Activated CD4-positive, alpha-beta T cell treated with anti-CD3 and anti-CD28 coated beads for 36 hours (primary cell): ENCODE measurements at regions not wholly inside any gene's neighbourhood (a gene's known extent, or its start where the extent isn't known, plus 50 kb on each side); places are given as distances from the start of the nearest gene placed in this dataset.
"Not testable (repeated sequence)": the region's sequence is repeated elsewhere in the genome, so short reads cannot be mapped to it uniquely, and the experiment has no call there.

Experiments
- ATAC-seq: fragments of 200-7000 bp; cut with Tn5 transposase; one replicate; pipeline ENCODE4 v1.10.0; 2021; ENCODE audit warnings: mild to moderate bottlenecking, moderate library complexity
- CTCF ChIA-PET: fragments of 350-600 bp; sonication (Branson Sonifier 250); formaldehyde crosslinking; loops from one replicate; lab custom pipeline; 2021; ENCODE audit warnings: antibody characterized with exemption; lab: Charles Lee
- POLR2A ChIA-PET: fragments of 350-600 bp; sonication (Branson Sonifier 250); formaldehyde crosslinking; loops from one replicate; lab custom pipeline; 2021; ENCODE audit warnings: antibody characterized with exemption, inconsistent platforms; lab: Charles Lee
- DNase-seq: peaks from one replicate; pipeline ENCODE4 v3.0.0-alpha.2; 2020
- H3K27ac Mint-ChIP-seq: one replicate; pipeline ENCODE4 v1.8.0; 2021; ENCODE audit warnings: mixed read lengths
- H3K27me3 Mint-ChIP-seq: one replicate; pipeline ENCODE4 v1.8.0; 2021; ENCODE audit warnings: mixed read lengths
- H3K36me3 Mint-ChIP-seq: one replicate; pipeline ENCODE4 v1.8.0; 2021; ENCODE audit warnings: low read depth, mixed read lengths
- H3K4me1 Mint-ChIP-seq: one replicate; pipeline ENCODE4 v1.8.0; 2021; ENCODE audit warnings: mixed read lengths
- H3K4me3 Mint-ChIP-seq: one replicate; pipeline ENCODE4 v1.8.0; 2021; ENCODE audit warnings: mild to moderate bottlenecking, moderate library complexity, mixed read lengths
- H3K9me3 Mint-ChIP-seq: one replicate; pipeline ENCODE4 v1.8.0; 2021; ENCODE audit warnings: low read depth, mixed read lengths
- intact Hi-C, 2 experiments: fragments of 100-400 bp; cut with DNase I in 1 of 2; cut with micrococcal nuclease in 1 of 2; formaldehyde crosslinking; loops; one replicate each; pipeline versions ENCODE4 v1.14.2 to v1.15.1; 2022 to 2024; cut with DNase I, micrococcal nuclease

DNA sequence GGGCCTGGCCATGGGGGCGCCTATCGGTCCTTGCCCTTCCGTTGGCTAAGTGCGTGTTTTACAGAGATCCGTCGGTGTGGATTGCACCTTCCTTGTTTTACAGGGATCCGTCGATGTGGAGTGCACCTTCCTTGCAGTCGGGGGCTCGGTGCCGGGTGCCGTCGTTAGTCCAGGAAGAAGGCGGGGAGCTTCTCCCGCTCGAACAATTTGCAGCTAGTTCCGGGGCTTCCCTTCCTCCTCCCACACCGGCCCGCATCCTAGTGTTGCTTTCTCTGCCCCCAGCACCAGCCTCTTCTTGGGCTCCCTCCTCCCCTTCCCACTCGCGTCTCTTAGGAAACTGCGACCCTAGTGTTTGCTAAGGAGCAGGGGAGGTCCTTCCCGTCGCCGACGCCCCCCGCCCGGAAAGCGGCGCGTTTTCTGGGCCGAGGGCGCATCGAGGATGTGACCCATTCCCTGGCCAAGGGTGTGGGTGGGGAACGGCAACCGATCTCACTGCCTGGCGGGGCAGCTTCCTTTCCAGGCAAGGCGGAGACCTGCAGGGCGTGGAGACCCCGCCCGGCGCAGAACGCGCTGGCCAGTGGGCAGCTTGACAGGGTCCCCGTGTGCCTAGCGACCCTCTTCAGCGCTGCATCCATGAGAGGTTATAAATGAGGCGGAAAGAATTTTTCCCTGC lies 75.7 kb upstream of the ZNF91 start:
- H3K27ac Mint-ChIP-seq = no peak overlapping the region
- peaks cover 23% of the 10 kb centered on the region for H3K9me3 Mint-ChIP-seq
- ChIA-PET CTCF (no interaction called here), POLR2A (no interaction called here)
- intact Hi-C loops = no loop called here
- H3K27me3 Mint-ChIP-seq = peaks cover 15% of the 10 kb centered on the region
- ATAC-seq (no peak), DNase-seq (no peak)
- H3K4me3 Mint-ChIP-seq = no peak overlapping the region
- H3K4me1 Mint-ChIP-seq = peaks cover 2% of the 10 kb centered on the region
- H3K36me3 Mint-ChIP-seq = peaks cover 6% of the 10 kb centered on the region

- H3K27me3 Mint-ChIP-seq, H3K4me3 Mint-ChIP-seq, DNase-seq, ATAC-seq, H3K4me1 Mint-ChIP-seq, H3K36me3 Mint-ChIP-seq, intact Hi-C loops, POLR2A ChIA-PET, H3K27ac Mint-ChIP-seq: not testable (repeated sequence)
- peaks cover 20% of the 10 kb centered on the region for H3K9me3 Mint-ChIP-seq
- CTCF ChIA-PET = interaction anchor here (1.1 kb wide), 1 partner anchor 24 kb away, joined by 4 read pairs; no protein-coding TSS in a partner anchor
Observed at GRCh38 chr19:23464349-23464748, 69.1 kb upstream of the ZNF91 start.

- ChIA-PET POLR2A (no interaction called here), CTCF (no interaction called here)
- no peaks in the 10 kb centered on the region for H3K36me3 Mint-ChIP-seq
- no peaks in the 10 kb centered on the region for H3K4me1 Mint-ChIP-seq
- no peak overlapping the region for H3K27ac Mint-ChIP-seq
- no peak for ATAC-seq
- no peaks in the 10 kb centered on the region for H3K27me3 Mint-ChIP-seq
- peaks cover 19% of the 10 kb centered on the region for H3K9me3 Mint-ChIP-seq
- intact Hi-C loops = no loop called here
- DNase-seq = no peak
- H3K4me3 Mint-ChIP-seq = no peak overlapping the region
Observed at GRCh38 chr19:23461120-23461519, 65.8 kb upstream of the ZNF91 start.

DNA sequence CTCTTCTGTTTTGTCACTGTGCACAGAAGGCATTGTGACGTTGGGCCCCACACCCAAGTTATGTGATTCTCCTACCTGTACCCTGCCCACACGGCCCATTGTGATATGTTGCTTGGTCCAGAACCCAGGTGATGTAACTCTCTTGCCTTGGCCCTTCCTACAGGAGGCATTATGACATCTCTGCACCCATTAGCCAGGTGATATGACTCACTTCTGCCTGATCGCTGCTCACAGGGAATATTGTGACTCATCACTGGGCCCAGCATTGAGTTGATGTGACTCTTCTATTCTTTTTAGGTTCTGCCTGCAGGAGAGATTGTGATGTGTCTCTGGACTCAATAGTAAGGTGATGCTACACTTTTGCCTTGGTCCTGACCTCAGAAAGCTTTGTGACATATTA lies 65.4 kb upstream of the ZNF91 start:
- H3K36me3 Mint-ChIP-seq = no peaks in the 10 kb centered on the region
- ChIA-PET POLR2A (no interaction called here), CTCF (no interaction called here)
- H3K4me3 Mint-ChIP-seq = no peak overlapping the region
- no peaks in the 10 kb centered on the region for H3K27me3 Mint-ChIP-seq
- intact Hi-C loops = no loop called here
- peaks cover 19% of the 10 kb centered on the region for H3K9me3 Mint-ChIP-seq
- H3K4me1 Mint-ChIP-seq = no peaks in the 10 kb centered on the region
- DNase-seq (no peak), ATAC-seq (no peak)
- no peak overlapping the region for H3K27ac Mint-ChIP-seq
